ENCODE measurements at regions not wholly inside any gene's neighbourhood (a gene's known extent, or its start where the extent isn't known, plus 50 kb on each side); places are given as distances from the start of the nearest gene placed in this dataset.

DNA sequence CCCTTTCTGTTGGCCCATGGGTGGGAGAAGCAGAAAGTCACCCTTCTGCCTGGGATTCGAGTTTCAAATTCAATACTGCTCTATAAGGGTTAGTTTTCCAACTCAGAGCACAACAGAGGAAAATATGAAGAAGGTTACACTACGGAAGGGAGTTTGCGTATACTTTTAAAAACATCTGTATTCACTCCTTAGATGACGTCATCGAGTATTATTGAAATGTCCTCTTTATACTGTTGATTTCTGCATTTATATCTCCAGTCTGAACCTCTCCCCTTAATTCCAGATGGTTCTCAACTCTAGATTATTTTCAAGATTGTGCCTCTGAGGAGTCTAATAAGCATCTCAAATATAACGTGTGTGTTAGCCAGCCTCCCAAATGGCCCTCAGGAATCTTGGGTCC lies 249.1 kb downstream of the MAP2K4 start:
- DNase-seq: no peak
- Histone ChIP-seq H3K9me3 (ENCODE audit: severe bottlenecking) (no peaks in the 10 kb centered on the region), H3K27me3 (ENCODE audit: insufficient read depth, low read depth, severe bottlenecking) (no peaks in the 10 kb centered on the region), H3K36me3 (no peaks in the 10 kb centered on the region), H3K27ac (no peak overlapping the region), H3K4me3 (ENCODE audit: low read depth, low read length) (no peak overlapping the region)
- TF ChIP-seq, protein P1, sequence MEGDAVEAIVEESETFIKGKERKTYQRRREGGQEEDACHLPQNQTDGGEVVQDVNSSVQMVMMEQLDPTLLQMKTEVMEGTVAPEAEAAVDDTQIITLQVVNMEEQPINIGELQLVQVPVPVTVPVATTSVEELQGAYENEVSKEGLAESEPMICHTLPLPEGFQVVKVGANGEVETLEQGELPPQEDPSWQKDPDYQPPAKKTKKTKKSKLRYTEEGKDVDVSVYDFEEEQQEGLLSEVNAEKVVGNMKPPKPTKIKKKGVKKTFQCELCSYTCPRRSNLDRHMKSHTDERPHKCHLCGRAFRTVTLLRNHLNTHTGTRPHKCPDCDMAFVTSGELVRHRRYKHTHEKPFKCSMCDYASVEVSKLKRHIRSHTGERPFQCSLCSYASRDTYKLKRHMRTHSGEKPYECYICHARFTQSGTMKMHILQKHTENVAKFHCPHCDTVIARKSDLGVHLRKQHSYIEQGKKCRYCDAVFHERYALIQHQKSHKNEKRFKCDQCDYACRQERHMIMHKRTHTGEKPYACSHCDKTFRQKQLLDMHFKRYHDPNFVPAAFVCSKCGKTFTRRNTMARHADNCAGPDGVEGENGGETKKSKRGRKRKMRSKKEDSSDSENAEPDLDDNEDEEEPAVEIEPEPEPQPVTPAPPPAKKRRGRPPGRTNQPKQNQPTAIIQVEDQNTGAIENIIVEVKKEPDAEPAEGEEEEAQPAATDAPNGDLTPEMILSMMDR (IDR thresholded peaks at IDR 0.05; ENCODE audit: low read depth, low read length): no peak

DNA sequence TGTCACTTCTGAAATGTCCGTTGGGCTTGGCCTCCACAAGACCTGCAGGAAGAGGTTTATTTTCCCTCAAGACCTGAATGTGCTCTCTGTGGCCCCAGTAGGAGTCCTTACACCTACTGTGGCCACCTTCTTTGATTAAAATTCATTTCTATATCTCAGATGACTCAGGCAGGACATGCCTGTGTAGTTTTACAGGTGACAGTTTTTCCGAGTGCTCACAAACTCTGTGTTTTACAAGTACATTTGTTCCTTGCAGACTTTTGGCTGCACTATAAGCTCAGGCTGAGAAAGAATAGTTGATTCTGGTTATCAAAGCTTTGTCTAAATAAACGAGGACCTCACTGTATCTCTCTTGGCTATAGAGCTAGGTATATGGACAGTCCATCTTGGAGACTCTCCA lies 257.1 kb downstream of the MAP2K4 start:
- no peak for DNase-seq
- Histone ChIP-seq H3K27me3 (ENCODE audit: insufficient read depth, low read depth, severe bottlenecking) (no peaks in the 10 kb centered on the region), H3K27ac (no peak overlapping the region), H3K4me3 (ENCODE audit: low read depth, low read length) (no peak overlapping the region), H3K9me3 (ENCODE audit: severe bottlenecking) (no peaks in the 10 kb centered on the region), H3K36me3 (no peaks in the 10 kb centered on the region)
- TF ChIP-seq, protein P1 (IDR thresholded peaks at IDR 0.05; ENCODE audit: low read depth, low read length): no peak

DNA sequence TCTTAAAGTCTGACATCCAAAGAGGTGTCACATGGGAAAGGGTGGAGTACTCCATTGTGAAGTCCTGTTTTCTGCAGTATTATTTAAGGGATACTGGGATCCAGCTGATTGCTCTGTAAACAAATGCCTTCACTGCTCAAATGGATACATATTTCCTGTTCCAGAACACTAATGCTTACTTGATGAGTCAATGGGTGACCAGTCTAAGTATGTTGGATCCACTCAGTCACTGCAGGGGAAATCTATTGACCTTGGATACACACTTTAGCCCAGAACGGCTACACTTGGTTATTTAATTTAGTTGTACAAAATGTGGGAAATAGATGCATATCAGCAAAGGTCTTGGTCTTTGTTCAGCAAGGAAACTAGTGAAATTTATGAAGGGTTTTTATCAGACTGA lies 261.4 kb downstream of the MAP2K4 start:
- no peak overlapping the region for H3K27ac ChIP-seq
- no peak for DNase-seq
- H3K27me3 ChIP-seq (ENCODE audit: insufficient read depth, low read depth, severe bottlenecking): no peaks in the 10 kb centered on the region
- H3K36me3 ChIP-seq: no peaks in the 10 kb centered on the region
- no peaks in the 10 kb centered on the region for H3K9me3 ChIP-seq (ENCODE audit: severe bottlenecking)
- no peak overlapping the region for H3K4me3 ChIP-seq (ENCODE audit: low read depth, low read length)
- TF ChIP-seq, protein P1 (IDR thresholded peaks at IDR 0.05; ENCODE audit: low read depth, low read length): no peak

DNA sequence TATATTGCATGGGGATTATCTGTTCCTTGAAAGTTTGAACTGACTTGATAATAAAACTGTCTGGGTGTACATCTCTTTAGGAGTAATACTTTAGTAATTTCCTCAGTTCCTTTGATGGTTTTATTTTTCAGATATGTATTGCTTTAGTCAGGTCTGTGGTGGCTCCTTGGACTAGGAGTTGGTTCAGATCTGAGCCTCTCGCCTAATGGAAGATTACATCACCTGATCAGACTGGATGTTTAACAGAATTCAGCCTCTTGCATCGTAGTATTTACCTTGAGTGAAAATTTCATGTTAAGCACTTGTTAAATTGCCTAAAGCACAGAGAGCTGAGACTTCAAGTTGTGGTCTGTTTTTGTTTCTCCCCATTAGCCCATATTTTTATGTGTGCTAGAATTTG lies 267.3 kb downstream of the MAP2K4 start:
- Histone ChIP-seq H3K27ac (no peak overlapping the region), H3K36me3 (no peaks in the 10 kb centered on the region), H3K4me3 (ENCODE audit: low read depth, low read length) (no peak overlapping the region), H3K9me3 (ENCODE audit: severe bottlenecking) (no peaks in the 10 kb centered on the region), H3K27me3 (ENCODE audit: insufficient read depth, low read depth, severe bottlenecking) (no peaks in the 10 kb centered on the region)
- DNase-seq: no peak
- TF ChIP-seq, protein P1 (IDR thresholded peaks at IDR 0.05; ENCODE audit: low read depth, low read length): no peak

DNA sequence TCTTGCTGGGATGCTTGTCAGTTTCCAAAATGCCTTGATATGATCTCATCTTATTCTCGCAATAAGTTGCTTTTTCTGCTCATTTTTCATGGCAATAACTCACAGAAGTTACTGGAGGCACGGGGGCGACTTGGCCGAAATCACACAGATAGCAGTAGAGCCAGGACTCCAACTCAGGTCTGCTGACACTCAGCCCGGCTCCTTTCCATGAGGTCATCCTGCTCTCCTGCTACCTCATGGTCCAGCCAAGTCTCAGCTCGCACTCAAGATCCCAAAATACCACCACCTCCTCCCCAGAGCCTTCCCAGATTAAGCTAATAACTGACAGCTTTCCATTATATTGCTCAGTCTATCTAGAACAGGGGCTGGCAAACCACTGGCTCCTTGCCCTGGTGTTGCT lies 269.5 kb downstream of the MAP2K4 start:
- Histone ChIP-seq H3K27ac (no peak overlapping the region), H3K36me3 (no peaks in the 10 kb centered on the region), H3K4me3 (ENCODE audit: low read depth, low read length) (no peak overlapping the region), H3K27me3 (ENCODE audit: insufficient read depth, low read depth, severe bottlenecking) (no peaks in the 10 kb centered on the region), H3K9me3 (ENCODE audit: severe bottlenecking) (no peaks in the 10 kb centered on the region)
- TF ChIP-seq, protein P1 (IDR thresholded peaks at IDR 0.05; ENCODE audit: low read depth, low read length): no peak
- no peak for DNase-seq

DNA sequence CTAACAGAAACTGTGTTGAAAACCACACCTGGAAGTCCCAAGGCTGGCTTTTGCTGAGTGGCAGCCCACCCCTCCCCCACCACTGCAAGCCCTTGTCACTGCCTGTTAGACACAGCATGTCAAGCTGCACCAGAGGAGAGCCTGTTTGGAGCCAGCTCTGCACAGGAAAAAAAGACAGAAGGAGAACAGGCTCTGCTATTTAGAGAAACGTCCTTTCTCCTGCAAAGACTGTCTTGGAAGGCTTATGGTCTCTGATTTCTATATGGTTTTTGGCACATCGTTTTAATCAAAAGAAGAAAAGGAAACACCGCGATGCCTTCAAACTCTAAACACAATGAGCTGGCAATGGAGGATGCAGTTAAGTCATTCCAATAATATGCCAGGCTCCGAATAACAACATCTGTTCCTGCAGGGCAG lies 275.5 kb downstream of the MAP2K4 start:
- Histone ChIP-seq H3K9me3 (ENCODE audit: severe bottlenecking) (no peaks in the 10 kb centered on the region), H3K4me3 (ENCODE audit: low read depth, low read length) (no peak overlapping the region), H3K36me3 (no peaks in the 10 kb centered on the region), H3K27me3 (ENCODE audit: insufficient read depth, low read depth, severe bottlenecking) (no peaks in the 10 kb centered on the region), H3K27ac (no peak overlapping the region)
- DNase-seq: no peak
- TF ChIP-seq, protein P1 (IDR thresholded peaks at IDR 0.05; ENCODE audit: low read depth, low read length): no peak

Data from WERI-Rb-1 (cell line).